ENCODE measurements at regions not wholly inside any gene's neighbourhood (a gene's known extent, or its start where the extent isn't known, plus 50 kb on each side); places are given as distances from the start of the nearest gene placed in this dataset.
A peak's percentile ranks its signal among the peaks of the same experiment; 100 is the strongest.
"Not testable (repeated sequence)": the region's sequence is repeated elsewhere in the genome, so short reads cannot be mapped to it uniquely, and the experiment has no call there.

DNA sequence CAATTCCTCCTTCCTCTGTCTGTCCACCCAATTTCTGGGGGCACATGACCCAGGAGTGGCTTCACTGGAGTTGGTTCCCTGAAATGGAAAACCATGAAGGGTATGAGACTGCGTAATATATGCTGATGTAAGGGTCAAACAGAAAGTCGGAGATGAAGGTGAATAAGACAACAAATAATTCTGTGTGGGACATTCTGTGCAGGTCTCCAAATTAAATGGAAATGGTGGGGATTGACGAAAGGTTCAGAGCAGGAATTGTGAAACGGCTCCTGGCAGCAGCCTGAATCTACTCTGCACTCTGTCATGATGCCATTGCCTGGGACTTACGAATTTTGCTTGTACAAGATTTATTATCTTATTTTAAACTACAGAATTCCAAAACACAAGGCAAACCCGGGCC is 174.8 kb upstream of the RORA start:
- DNase-seq (ENCODE audit: low spot score) = no peak

GRCh38 chr15:61401903-61402698 is 173.0 kb upstream of the RORA start:
- DNase-seq (ENCODE audit: low spot score) = peak; percentile 3

GRCh38 chr15:61398310-61398709 is 169.2 kb upstream of the RORA start:
- no peak for DNase-seq (ENCODE audit: low spot score)

- DNase-seq (ENCODE audit: low spot score) = no peak
These were observed 167.3 kb upstream of the RORA start for GRCh38 chr15:61396235-61396919.

- no peak for DNase-seq (ENCODE audit: low spot score)
These were observed 164.8 kb upstream of the RORA start for GRCh38 chr15:61393949-61394348.

DNA sequence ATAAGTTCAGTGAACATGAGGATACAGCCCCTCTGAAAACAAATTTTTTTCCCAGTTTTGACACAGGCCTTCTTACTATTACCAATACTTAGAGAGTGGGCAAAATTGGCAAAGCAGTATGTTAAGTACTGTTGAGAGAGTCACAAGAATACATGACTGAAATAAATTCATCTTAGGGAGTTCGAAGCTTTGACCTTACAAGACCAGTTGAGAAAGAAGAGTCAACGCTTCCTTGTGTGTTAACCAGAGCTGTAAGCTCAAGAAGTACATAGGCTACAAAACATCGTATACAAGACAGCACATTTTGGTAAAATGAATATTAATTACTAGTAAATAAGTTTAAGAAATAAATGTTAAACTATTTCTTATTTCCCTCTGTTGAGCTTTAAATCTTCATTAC is 164.4 kb upstream of the RORA start:
- no peak for DNase-seq (ENCODE audit: low spot score)

DNA sequence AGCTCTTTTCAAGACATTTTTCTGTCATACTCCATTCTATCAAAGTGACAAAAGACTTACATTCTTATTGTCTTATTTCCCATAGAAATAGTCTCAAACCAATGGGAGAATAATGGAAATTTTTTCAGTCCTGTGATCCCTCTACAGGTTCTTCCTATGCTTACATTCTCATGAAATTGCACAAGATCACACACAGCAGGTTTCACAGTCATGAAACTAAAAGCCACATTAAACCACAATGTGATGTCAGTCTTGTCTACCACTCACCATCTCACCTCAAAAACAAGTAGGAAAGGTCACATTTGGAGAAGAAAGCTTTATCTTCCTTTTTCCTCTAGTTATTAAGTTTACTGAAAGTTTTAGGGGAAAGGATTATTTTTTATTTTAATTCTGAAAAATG is 161.0 kb upstream of the RORA start:
- no peak for DNase-seq (ENCODE audit: low spot score)

DNA sequence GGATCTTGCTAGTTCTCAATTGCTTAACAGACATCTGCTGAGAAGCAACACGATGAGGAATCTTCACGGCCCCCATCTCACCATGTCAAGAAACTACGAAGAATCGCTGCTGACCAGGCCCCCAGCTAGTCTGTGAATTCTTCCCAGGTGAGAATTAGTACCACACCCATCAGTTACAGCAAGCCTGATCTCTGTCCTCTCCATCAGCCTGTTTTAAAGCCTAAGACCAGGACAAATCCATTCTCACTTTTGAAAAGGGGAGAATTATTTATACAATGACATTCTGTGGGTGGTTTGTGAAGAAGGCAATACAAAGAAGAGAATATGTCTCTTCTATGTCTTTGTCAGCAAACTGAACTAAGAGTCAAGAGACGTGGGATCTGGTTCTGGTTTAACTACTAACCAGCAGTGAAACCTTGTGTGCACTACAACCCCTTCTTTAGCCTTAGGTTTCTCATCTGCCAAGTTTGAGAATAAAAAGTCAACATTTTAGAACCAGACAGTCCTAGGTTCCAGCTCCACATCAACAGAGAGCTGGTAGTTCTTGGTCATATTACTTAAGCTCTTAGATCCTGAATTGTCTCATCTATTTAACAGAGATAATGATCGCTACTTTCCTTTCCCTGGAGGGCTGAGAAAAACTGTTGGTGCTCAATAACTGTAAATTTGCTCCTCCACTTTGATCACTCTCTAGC is 160.4 kb upstream of the RORA start:
- no peak for DNase-seq (ENCODE audit: low spot score)

- DNase-seq (ENCODE audit: low spot score) = no peak
These were observed 158.6 kb upstream of the RORA start for GRCh38 chr15:61387675-61388074.

GRCh38 chr15:61383421-61383820 is 154.3 kb upstream of the RORA start:
- no peak for DNase-seq (ENCODE audit: low spot score)

- no peak for DNase-seq (ENCODE audit: low spot score)
These were observed 153.8 kb upstream of the RORA start for GRCh38 chr15:61382927-61383326.

DNA sequence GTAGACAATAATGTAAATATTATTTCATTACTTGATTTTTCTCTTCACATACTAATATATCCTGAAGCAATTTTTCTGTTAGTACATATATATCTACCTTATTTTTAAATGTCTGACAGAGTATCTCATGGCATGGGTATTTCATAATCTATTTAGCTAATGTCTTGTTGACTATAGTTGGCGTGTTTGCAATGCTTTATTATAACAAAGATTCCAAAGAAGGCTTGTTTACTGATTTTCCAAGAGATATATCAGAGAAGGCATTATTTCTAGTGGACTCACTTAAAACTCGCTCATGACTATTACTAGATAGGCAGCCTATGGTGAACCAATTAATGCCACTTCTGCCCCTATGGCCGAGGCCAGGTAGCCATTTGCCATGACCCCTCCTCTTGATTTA is 152.4 kb upstream of the RORA start:
- no peak for DNase-seq (ENCODE audit: low spot score)

DNA sequence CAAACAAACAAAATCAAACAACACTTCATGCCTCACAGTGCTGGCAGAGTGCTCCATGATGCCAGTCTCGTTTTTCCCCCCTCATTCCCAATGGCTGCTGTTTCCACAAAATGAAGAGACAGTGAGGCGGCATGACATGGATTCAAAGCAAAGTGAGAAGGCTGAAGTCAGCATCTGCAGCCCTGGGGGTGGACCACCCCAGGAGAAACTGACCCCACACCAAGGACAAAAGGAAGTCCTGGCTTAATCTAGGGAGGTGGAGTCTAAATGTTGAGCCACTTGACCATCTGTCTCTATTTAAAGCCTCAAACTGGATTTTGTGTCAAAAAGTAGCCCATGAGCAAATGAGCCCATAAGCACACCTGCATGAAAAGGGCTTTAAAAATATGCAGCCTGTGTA is 151.2 kb upstream of the RORA start:
- no peak for DNase-seq (ENCODE audit: low spot score)

DNA sequence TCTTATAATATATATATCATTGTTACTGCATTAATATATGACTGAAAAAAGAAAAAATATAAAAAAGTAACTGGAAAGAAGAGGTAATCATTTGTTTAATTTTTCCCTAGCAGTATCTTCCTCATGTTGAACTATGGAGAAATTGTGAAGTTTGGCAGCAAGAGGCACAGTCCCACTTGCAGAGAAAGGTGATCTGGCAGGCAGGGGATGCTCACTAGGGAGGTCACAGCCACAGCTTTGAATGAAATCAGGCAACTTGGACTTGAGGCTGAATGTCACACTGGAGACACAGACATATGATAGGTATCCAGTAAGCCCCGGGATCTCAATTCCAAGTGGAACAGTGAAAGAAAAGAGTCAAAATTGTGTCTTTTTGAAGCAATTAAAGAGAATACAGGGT is 149.9 kb upstream of the RORA start:
- no peak for DNase-seq (ENCODE audit: low spot score)

GRCh38 chr15:61376961-61377360 is 147.9 kb upstream of the RORA start:
- no peak for DNase-seq (ENCODE audit: low spot score)

DNA sequence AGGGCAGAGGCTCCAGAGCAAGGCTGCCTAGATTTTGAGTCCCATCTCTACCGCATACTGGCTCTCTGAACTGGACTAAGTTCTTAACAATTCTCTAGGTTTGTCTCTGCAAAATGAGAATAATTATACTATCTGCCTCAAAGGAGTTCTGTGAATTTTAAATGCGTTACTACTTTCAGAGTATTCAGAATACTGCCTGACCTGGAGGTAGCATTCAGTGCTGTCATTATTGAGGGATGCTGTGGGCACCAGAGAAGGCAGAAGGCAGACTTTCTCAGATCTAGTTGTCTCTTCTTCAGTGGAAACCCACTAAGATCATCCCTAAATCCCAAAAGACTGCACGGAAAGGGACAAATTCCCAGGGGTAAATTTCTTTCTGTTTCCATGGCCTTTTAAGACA is 147.4 kb upstream of the RORA start:
- no peak for DNase-seq (ENCODE audit: low spot score)

DNA sequence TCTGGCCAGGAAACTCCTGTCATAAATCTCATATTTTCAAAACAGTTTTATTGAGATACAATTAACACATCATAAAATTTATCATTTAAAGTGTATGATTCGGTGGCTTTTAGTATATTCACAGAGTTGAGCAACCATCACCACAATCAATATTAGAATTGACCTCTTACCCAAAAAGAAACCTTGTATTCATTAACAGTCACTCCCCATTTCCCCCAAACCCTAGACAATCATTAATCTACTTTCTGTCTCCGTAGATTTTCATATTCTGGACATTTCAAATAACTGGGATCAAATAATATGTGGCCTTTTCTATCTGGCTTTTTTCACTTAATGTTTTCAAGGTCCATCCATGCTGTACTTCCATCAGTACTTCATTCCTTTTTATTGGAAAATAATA is 145.7 kb upstream of the RORA start:
- no peak for DNase-seq (ENCODE audit: low spot score)

GRCh38 chr15:61367953-61368352 is 138.9 kb upstream of the RORA start:
- DNase-seq (ENCODE audit: low spot score) = no peak

DNA sequence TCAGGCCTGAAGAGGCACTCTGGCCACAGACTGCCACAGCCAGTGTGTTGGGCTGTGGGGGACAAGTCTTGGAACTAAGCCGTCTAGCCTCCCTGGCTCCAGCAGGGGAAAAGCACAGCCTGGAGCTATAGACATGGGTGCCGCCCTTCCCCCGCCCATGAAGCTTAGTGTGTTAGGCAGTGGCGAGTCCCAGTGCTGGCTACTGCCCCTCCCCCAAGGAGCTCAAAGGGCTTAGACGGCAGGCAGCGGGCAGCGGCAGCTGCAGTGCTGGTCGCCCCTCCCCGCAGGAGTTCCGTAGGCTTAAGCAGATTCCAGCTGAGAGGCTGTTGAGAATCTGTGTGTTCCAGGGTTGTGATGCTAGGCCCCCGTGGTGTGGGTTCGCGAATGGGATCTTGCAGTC is 135.8 kb upstream of the RORA start:
- DNase-seq (ENCODE audit: low spot score) = no peak

DNA sequence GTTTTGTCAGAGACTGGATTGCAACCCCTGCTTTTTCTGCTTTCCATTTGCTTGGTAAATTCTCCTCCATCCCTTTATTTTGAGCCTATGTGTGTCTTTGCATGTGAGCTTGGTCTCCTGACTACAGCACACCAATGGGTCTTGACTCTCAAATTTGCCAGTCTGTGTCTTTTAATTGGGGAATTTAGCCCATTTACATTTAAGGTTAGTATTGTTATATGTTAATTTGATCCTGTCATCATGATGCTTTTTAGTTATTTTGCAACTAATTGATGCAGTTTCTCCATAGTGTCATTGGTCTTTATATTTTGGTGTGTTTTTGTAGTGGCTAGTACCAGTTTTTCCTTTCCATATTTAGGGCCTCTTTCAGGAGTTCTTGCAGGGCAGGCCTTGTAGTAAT is 133.8 kb upstream of the RORA start:
- not testable (repeated sequence) for DNase-seq (ENCODE audit: low spot score)

- no peak for DNase-seq (ENCODE audit: low spot score)
These were observed 115.2 kb upstream of the RORA start for GRCh38 chr15:61344293-61344692.

DNA sequence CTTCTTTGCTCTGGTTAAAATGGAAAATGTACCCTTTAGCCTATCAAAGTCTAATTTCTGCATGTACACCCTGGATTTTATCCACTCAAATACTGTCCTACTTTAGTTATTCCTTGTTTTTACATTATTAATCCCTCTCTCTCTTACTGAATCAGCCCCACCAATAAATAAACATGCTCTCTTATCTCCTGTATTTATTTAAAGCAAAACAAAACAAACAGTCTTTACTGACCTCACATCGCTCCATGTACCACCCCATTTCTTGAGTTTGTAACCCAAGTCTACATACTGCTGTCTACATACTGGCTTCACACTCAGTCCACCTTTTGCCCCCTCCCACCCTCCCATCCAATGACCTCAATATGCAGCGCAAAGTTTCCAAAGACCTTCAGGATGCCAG is 113.3 kb upstream of the RORA start:
- no peak for DNase-seq (ENCODE audit: low spot score)

- no peak for DNase-seq (ENCODE audit: low spot score)
These were observed 110.4 kb upstream of the RORA start for GRCh38 chr15:61339516-61339915.
